B cell (primary cell): ENCODE measurements at regions not wholly inside any gene's neighbourhood (a gene's known extent, or its start where the extent isn't known, plus 50 kb on each side); places are given as distances from the start of the nearest gene placed in this dataset.

Experiments
- ATAC-seq: fragments of 200-7000 bp; cut with Tn5 transposase; one replicate; pipeline ENCODE4 v1.10.0; 2021; ENCODE audit warnings: low read depth, mild to moderate bottlenecking, moderate number of reproducible peaks, moderate library complexity
- CTCF ChIA-PET: fragments of 350-600 bp; sonication (Branson Sonifier 250); formaldehyde crosslinking; loops from one replicate; lab custom pipeline; 2021; ENCODE audit warnings: antibody characterized with exemption, inconsistent platforms; lab: Charles Lee
- POLR2A ChIA-PET: fragments of 350-600 bp; sonication (Branson Sonifier 250); formaldehyde crosslinking; loops from one replicate; lab custom pipeline; 2021; ENCODE audit warnings: antibody characterized with exemption; lab: Charles Lee
- DNase-seq: peaks from one replicate; pipeline ENCODE4 v3.0.0; 2013
- H2AFZ ChIP-seq: 2 replicates; pipeline ENCODE4 v1.6.1; 2012; ENCODE audit warnings: mild to moderate bottlenecking, low read depth, low read length; ENCODE audit not compliant: insufficient read depth, poor library complexity, severe bottlenecking
- H3K27ac ChIP-seq, 2 donors: 1 replicate in 1 of 2; 2 replicates in 1 of 2; pipeline ENCODE4 v1.5.1; 2012 to 2013; ENCODE audit warnings: low read length in 2 of 2, mild to moderate bottlenecking in 2 of 2, moderate library complexity in 1 of 2
- H3K27me3 ChIP-seq, 4 experiments: fragments of 200-600 bp in 1 of 4; sonication (generic) in 1 of 4; replicated peaks in 1 of 4; 1 replicate in 2 of 4; 2 replicates in 2 of 4; pipeline versions ENCODE4 v1.6.1 to v1.7.0; 2013 to 2016; ENCODE audit warnings: low read length in 3 of 4, mild to moderate bottlenecking in 2 of 4, mixed read lengths in 1 of 4, moderate library complexity in 1 of 4; ENCODE audit not compliant: insufficient read depth in 4 of 4, control insufficient read depth in 3 of 4; ENCODE audit errors: control extremely low read depth in 1 of 4
- H3K36me3 ChIP-seq, 2 experiments: replicated peaks in 1 of 2; 1 replicate in 1 of 2; 2 replicates in 1 of 2; pipeline versions ENCODE4 v1.6.1 to v1.7.1; 2013; ENCODE audit warnings: low read length in 1 of 2; ENCODE audit not compliant: insufficient read depth in 2 of 2, control insufficient read depth in 1 of 2; ENCODE audit errors: control extremely low read depth in 1 of 2, extremely low read depth in 1 of 2
- H3K4me1 ChIP-seq, 2 donors: fragments of 200-600 bp in 1 of 2; sonication (generic) in 1 of 2; 1 replicate in 1 of 2; 2 replicates in 1 of 2; pipeline versions ENCODE4 v1.5.1 to v1.6.1; 2013 to 2017; ENCODE audit warnings: low read length in 2 of 2; ENCODE audit not compliant: control insufficient read depth in 2 of 2, insufficient read depth in 2 of 2
- H3K4me2 ChIP-seq: replicated peaks from 2 replicates; pipeline ENCODE3; 2012; ENCODE audit warnings: mild to moderate bottlenecking, low read depth, low read length; ENCODE audit not compliant: poor library complexity, severe bottlenecking
- H3K4me3 ChIP-seq, 5 experiments: fragments of 200-600 bp in 1 of 5; sonication (generic) in 1 of 5; 1 replicate in 3 of 5; 2 replicates in 2 of 5; pipeline versions ENCODE4 v1.5.1 to v1.7.0; 2011 to 2016; ENCODE audit warnings: low read length in 4 of 5, mild to moderate bottlenecking in 4 of 5, low read depth in 2 of 5, control low read depth in 1 of 5, moderate library complexity in 1 of 5; ENCODE audit not compliant: insufficient read depth in 1 of 5; ENCODE audit errors: control extremely low read depth in 1 of 5, extremely low read depth in 1 of 5
- H3K79me2 ChIP-seq: fragments of 200-600 bp; sonication (generic); one replicate; pipeline ENCODE4 v1.6.0; 2016; ENCODE audit warnings: low read length; ENCODE audit not compliant: control insufficient read depth, insufficient read depth
- H3K9ac ChIP-seq: fragments of 200-600 bp; sonication (generic); 2 replicates; pipeline ENCODE4 v1.6.1; 2017; ENCODE audit warnings: mild to moderate bottlenecking, low read length, moderate library complexity
- H3K9me3 ChIP-seq, 3 donors: one replicate each; pipeline versions ENCODE4 v1.6.1 to v1.7.1; 2013; ENCODE audit warnings: low read length in 2 of 3; ENCODE audit not compliant: control insufficient read depth in 2 of 3, insufficient read depth in 1 of 3; ENCODE audit errors: control extremely low read depth in 1 of 3
- H4K20me1 ChIP-seq: 2 replicates; pipeline ENCODE4 v1.6.0; 2012; ENCODE audit warnings: mild to moderate bottlenecking, low read length; ENCODE audit not compliant: insufficient read depth, control insufficient read depth, poor library complexity, severe bottlenecking
- H3K27ac Mint-ChIP-seq: one replicate; pipeline ENCODE4 v1.8.0; 2021; ENCODE audit warnings: mixed read lengths
- H3K27me3 Mint-ChIP-seq: one replicate; pipeline ENCODE4 v1.8.0; 2021; ENCODE audit warnings: mixed read lengths
- H3K4me1 Mint-ChIP-seq: one replicate; pipeline ENCODE4 v1.8.0; 2021; ENCODE audit warnings: mixed read lengths
- H3K4me3 Mint-ChIP-seq: one replicate; pipeline ENCODE4 v1.8.0; 2021; ENCODE audit warnings: mixed read lengths
- H3K9me3 Mint-ChIP-seq: one replicate; pipeline ENCODE4 v1.8.0; 2022; ENCODE audit warnings: mixed read lengths; ENCODE audit not compliant: insufficient read depth
- EZH2 ChIP-seq: IDR thresholded peaks from 2 replicates; pipeline ENCODE4 v1.6.1; 2012; ENCODE audit warnings: borderline replicate concordance, low read depth, mild to moderate bottlenecking, moderate library complexity, low read length; ENCODE audit not compliant: insufficient read depth, poor library complexity, severe bottlenecking
- WGBS: methylation state at CpG from one replicate; pipeline ENCODE4 v1.1.5; 2013; ENCODE audit warnings: missing lambda C conversion rate; ENCODE audit not compliant: insufficient coverage; 5-methylcytosine and 5-hydroxymethylcytosine counted together
- intact Hi-C: fragments of 100-400 bp; cut with micrococcal nuclease; formaldehyde crosslinking; loops from one replicate; pipeline ENCODE4 v1.10.0; 2022
- TF ChIP-seq, protein P1 (sequence below): fragments of 200-600 bp; IDR thresholded peaks from one replicate; pipeline ENCODE4 v1.8.0; 2022; ENCODE audit warnings: antibody characterized with exemption, mild to moderate bottlenecking

DNA sequence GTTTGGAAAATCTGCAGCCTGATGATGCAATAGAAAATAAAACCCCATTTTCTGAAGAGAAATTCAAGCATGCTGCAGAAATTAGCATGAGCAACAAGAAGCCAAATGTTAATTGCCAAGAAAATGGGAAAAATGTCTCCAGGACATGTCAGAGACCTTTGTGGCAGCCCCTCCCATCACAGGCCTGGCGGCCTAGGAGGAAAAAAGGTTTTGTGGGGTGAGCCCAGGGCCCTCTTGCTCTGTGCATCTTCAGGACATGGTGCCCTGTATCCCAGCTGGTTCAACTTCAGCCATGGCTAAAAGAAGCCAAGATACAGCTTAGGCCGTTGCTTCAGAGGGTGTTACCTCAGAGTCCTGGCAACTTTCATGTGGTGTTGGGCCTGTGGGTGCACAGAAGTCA lies 775.5 kb upstream of the SEL1L start:
- H3K4me1 Mint-ChIP-seq = no peaks in the 10 kb centered on the region
- no peaks in the 10 kb centered on the region for H3K27me3 Mint-ChIP-seq
- CTCF ChIA-PET = no interaction called here
- TF ChIP-seq EZH2 = no peak
- TF ChIP-seq, protein P1, sequence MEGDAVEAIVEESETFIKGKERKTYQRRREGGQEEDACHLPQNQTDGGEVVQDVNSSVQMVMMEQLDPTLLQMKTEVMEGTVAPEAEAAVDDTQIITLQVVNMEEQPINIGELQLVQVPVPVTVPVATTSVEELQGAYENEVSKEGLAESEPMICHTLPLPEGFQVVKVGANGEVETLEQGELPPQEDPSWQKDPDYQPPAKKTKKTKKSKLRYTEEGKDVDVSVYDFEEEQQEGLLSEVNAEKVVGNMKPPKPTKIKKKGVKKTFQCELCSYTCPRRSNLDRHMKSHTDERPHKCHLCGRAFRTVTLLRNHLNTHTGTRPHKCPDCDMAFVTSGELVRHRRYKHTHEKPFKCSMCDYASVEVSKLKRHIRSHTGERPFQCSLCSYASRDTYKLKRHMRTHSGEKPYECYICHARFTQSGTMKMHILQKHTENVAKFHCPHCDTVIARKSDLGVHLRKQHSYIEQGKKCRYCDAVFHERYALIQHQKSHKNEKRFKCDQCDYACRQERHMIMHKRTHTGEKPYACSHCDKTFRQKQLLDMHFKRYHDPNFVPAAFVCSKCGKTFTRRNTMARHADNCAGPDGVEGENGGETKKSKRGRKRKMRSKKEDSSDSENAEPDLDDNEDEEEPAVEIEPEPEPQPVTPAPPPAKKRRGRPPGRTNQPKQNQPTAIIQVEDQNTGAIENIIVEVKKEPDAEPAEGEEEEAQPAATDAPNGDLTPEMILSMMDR = no peak
- Histone ChIP-seq H3K9ac (no peak overlapping the region), H3K4me3 (no peak overlapping the region), H2AFZ (no peak overlapping the region), H3K27ac (no peak overlapping the region), H3K9me3 (peaks cover 0 to 8% (median 5%) of the 10 kb centered on the region in 3 donors), H3K36me3 (no peaks in the 10 kb centered on the region), H3K79me2 (no peaks in the 10 kb centered on the region), H4K20me1 (no peaks in the 10 kb centered on the region), H3K27me3 (no peaks in the 10 kb centered on the region), H3K4me1 (no peaks in the 10 kb centered on the region), H3K4me2 (no peak overlapping the region)
- H3K4me3 Mint-ChIP-seq = no peak overlapping the region
- DNase-seq (no peak), ATAC-seq (no peak)
- peaks cover 5% of the 10 kb centered on the region for H3K9me3 Mint-ChIP-seq
- POLR2A ChIA-PET = no interaction called here
- 67% methylated on average over 2 of the region's 2 CpGs for WGBS
- H3K27ac Mint-ChIP-seq = no peak overlapping the region
- intact Hi-C loops = no loop called here

DNA sequence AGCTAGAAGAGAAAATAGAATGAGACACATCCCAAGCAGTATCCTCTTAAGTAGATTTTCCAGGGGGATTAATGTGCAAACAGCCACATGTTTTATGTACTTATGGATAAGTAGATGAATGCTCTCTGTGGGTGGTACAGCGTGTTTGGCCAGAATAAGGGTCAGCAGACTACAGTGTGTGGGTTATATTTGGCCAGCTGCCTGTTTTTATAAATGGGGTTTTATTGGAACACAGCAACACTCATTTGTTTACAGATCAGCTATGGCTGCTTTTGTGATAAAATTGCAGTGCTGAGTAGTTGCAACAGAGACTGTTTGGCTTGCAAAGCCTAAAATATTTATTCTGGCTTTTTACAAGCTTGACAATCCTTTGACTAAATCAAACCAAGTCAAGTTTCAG lies 780.2 kb upstream of the SEL1L start:
- intact Hi-C loops = no loop called here
- no peak for ATAC-seq
- POLR2A ChIA-PET = no interaction called here
- H3K27me3 Mint-ChIP-seq = no peaks in the 10 kb centered on the region
- no peak overlapping the region for H3K4me3 Mint-ChIP-seq
- Histone ChIP-seq H3K9ac (no peak overlapping the region), H4K20me1 (no peaks in the 10 kb centered on the region), H3K4me3 (no peak overlapping the region), H2AFZ (no peak overlapping the region), H3K27ac (no peak overlapping the region), H3K79me2 (no peaks in the 10 kb centered on the region), H3K9me3 (peaks cover 0 to 8% (median 5%) of the 10 kb centered on the region in 3 donors), H3K27me3 (no peaks in the 10 kb centered on the region), H3K36me3 (no peaks in the 10 kb centered on the region), H3K4me1 (no peaks in the 10 kb centered on the region), H3K4me2 (no peak overlapping the region)
- no peak for DNase-seq
- no CpG with 5 or more reads among the region's 1 CpG for WGBS
- no peak overlapping the region for H3K27ac Mint-ChIP-seq
- H3K9me3 Mint-ChIP-seq = peaks cover 6% of the 10 kb centered on the region
- CTCF ChIA-PET = no interaction called here
- no peaks in the 10 kb centered on the region for H3K4me1 Mint-ChIP-seq
- no peak for TF ChIP-seq EZH2
- TF ChIP-seq, protein P1 = no peak
